SK-N-SH (cell line): ENCODE measurements at regions not wholly inside any gene's neighbourhood (a gene's known extent, or its start where the extent isn't known, plus 50 kb on each side); places are given as distances from the start of the nearest gene placed in this dataset.

Experiments used
- CTCF ChIP-seq: fragments of 200-600 bp; sonication (generic); IDR thresholded peaks from 2 replicates; pipeline ENCODE4 v1.6.1; 2017; ENCODE audit warnings: antibody characterized with exemption, mild to moderate bottlenecking, moderate library complexity
- GABPA ChIP-seq: IDR thresholded peaks from 2 replicates; pipeline ENCODE4 v1.4.0; 2012; ENCODE audit warnings: low read depth, mild to moderate bottlenecking
- NFIC ChIP-seq: IDR thresholded peaks from 2 replicates; pipeline ENCODE4 v1.4.0; 2012; ENCODE audit warnings: borderline replicate concordance
- RAD21 ChIP-seq: IDR thresholded peaks from 2 replicates; pipeline ENCODE4 v1.6.1; 2012; ENCODE audit warnings: mild to moderate bottlenecking, low read length
- REST ChIP-seq: IDR thresholded peaks from 2 replicates; pipeline ENCODE4 v1.6.1; 2012; ENCODE audit warnings: mild to moderate bottlenecking, low read depth, low read length, moderate library complexity
- RFX5 ChIP-seq: IDR thresholded peaks from 2 replicates; pipeline ENCODE4 v1.6.1; 2012; ENCODE audit warnings: mild to moderate bottlenecking, improper control_type of control experiment, low read length
- SIN3A ChIP-seq: IDR thresholded peaks from 2 replicates; pipeline ENCODE4 v1.6.1; 2012; ENCODE audit warnings: low read depth, mild to moderate bottlenecking, low read length, moderate library complexity, borderline replicate concordance
- SMC3 ChIP-seq: IDR thresholded peaks from 2 replicates; pipeline ENCODE4 v1.6.1; 2012; ENCODE audit warnings: low read depth, low read length, improper control_type of control experiment
- TAF1 ChIP-seq: IDR thresholded peaks from 2 replicates; pipeline ENCODE4 v1.6.1; 2012; ENCODE audit warnings: low read depth, mild to moderate bottlenecking, low read length, moderate library complexity, borderline replicate concordance
- USF2 ChIP-seq: fragments of 150-350 bp; IDR thresholded peaks from 2 replicates; pipeline ENCODE4 v1.6.1; 2017; ENCODE audit warnings: antibody characterized with exemption, low read length, low read depth, borderline replicate concordance
- ZBTB33 ChIP-seq: IDR thresholded peaks from 2 replicates; pipeline ENCODE4 v1.4.0; 2012; ENCODE audit warnings: low read depth, borderline replicate concordance
- TF ChIP-seq, protein P1 (sequence below): IDR thresholded peaks from 2 replicates; pipeline ENCODE4 v1.4.0; 2012; ENCODE audit warnings: low read depth
- TF ChIP-seq, protein P2 (sequence below): IDR thresholded peaks from 2 replicates; pipeline ENCODE4; 2012
- TF ChIP-seq, protein P3 (sequence below): fragments of 150-350 bp; IDR thresholded peaks from 2 replicates; pipeline ENCODE4 v1.6.1; 2016; ENCODE audit warnings: mild to moderate bottlenecking, low read depth, low read length

GRCh38 chr3:28042707-28043106 lies 198.7 kb upstream of the CMC1 start:
- no peak for TF ChIP-seq CTCF
- TF ChIP-seq SMC3 = no peak
- no peak for TF ChIP-seq TAF1
- TF ChIP-seq ZBTB33 = no peak
- TF ChIP-seq, protein P1, sequence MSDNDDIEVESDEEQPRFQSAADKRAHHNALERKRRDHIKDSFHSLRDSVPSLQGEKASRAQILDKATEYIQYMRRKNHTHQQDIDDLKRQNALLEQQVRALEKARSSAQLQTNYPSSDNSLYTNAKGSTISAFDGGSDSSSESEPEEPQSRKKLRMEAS = no peak
- no peak for TF ChIP-seq USF2
- TF ChIP-seq, protein P2, sequence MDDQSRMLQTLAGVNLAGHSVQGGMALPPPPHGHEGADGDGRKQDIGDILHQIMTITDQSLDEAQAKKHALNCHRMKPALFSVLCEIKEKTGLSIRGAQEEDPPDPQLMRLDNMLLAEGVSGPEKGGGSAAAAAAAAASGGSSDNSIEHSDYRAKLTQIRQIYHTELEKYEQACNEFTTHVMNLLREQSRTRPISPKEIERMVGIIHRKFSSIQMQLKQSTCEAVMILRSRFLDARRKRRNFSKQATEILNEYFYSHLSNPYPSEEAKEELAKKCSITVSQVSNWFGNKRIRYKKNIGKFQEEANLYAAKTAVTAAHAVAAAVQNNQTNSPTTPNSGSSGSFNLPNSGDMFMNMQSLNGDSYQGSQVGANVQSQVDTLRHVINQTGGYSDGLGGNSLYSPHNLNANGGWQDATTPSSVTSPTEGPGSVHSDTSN = no peak
- TF ChIP-seq RFX5 = no peak
- TF ChIP-seq SIN3A = no peak
- TF ChIP-seq, protein P3, sequence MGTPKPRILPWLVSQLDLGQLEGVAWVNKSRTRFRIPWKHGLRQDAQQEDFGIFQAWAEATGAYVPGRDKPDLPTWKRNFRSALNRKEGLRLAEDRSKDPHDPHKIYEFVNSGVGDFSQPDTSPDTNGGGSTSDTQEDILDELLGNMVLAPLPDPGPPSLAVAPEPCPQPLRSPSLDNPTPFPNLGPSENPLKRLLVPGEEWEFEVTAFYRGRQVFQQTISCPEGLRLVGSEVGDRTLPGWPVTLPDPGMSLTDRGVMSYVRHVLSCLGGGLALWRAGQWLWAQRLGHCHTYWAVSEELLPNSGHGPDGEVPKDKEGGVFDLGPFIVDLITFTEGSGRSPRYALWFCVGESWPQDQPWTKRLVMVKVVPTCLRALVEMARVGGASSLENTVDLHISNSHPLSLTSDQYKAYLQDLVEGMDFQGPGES = no peak
- no peak for TF ChIP-seq RAD21
- TF ChIP-seq NFIC = no peak
- TF ChIP-seq REST = no peak
- TF ChIP-seq GABPA = no peak
